Embryonic facial prominence (tissue), 1 donor: ENCODE measurements at regions not wholly inside any gene's neighbourhood (a gene's known extent, or its start where the extent isn't known, plus 50 kb on each side); places are given as distances from the start of the nearest gene placed in this dataset.

ENCODE experiments used
- DNase-seq: peaks from one replicate; pipeline ENCODE4 v3.0.0-alpha.2; 2016; ENCODE audit errors: extremely low spot score

DNA sequence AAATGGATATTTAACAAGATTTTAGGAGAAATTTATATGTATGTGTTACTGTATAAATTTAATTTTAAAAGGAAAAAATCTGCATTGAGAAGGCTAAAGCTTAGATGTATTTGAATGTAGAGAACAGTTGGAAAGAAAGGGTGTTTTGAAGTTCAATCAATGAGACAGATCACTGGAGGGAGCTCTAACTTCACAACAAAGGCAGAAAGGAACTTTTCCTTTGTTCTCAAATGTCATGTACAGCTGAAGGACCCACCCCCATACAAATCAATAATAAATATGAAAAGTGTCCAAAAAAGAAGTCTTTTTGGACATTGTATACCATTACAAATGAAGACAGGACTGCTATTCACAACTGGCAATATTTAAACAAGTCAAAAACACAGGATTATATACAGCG lies 403.4 kb downstream of the DNAJB9 start:
- no peak for DNase-seq

DNA sequence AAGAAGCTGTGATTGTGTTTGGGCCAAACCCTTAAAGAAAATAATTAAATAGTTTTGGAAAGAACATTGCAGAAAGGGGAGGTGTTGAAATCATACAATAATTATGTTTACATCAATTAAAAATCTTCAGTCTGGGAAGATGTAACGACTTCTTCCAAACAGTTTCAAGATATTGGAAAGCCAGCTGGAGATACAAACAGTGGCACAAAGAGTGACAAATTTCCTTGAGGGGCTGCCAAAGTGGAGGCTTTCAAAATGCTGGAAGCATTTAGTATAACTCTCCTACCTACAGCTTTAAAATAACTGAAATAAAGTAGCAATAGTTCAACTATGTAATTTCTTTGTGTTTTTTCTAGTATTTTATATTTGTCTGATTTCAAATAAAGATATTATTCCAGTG lies 405.0 kb downstream of the DNAJB9 start:
- DNase-seq: no peak

DNA sequence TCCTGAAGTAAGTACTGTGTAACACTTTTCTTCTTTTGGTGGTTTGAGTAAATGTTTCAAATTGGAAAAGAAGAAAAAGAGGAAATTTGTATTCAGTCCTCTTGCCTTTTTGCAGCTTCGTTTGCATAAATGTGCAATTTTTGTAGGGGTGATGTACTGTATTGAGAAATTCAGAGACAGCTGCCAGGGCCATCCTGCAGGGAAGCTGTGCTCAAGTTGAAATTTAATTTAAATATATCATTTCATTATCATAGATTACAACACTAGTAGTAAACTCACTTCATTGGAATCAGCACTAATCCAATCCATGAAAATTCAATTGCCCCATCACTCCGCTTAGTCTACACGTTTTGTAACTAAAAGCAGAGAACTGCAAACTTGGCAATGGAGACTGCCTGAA lies 415.4 kb downstream of the DNAJB9 start:
- no peak for DNase-seq

DNA sequence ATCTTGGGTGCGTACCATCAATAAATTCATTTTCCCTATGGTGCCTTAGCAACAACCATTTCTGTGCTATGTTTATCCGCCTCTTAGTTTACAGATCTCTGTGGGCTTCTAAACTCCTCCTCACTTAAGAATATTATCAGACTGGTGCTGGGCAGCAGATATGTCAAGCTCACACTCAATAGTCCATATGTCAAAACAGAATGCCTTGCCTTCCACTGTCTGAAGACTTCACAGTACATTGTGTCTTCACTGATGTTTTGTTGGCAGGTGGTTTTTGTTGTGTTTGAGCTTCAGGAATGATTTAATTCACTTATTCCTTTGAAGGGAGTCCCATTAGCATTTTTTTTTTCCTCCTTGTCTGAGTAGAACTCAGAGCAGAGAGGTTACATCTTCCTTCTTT lies 419.6 kb downstream of the DNAJB9 start:
- DNase-seq: no peak

DNA sequence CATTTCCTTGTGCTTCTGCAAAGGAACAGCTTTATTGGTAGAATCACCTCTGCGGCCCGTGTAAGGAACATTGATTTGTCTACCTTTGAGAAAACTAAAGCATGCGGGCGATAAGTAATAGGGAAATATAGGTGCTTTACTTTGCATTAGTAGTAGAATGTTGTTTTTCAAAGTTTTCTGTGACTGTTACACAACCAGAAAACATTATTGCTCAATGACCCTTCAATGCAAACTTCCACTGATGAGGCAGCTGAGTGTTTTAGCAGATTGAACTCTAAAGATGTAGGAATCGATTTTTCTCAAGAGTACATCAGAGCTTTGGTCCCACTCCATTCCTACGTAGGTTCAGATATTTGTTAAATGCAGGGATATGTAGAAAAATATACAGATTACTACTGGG lies 427.8 kb downstream of the DNAJB9 start:
- no peak for DNase-seq

DNA sequence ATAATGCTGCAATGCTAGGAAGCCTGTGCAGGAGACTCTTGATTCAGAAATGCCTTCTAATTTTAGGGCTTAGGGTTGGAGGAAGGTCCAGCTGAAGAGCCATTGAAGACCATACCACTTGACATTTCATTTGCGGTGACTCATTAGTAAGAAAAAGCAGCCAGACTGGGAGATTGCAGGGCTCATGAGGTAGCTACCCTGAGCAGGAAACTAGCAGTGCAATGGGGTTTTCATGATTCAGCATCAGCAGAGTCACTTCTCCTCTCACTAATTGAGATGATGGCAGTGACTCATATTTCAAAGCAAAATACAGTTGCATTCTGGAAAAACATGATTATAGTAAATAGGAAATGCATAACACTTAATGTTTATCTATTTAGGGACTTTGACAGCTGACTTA lies 434.1 kb downstream of the DNAJB9 start:
- DNase-seq: no peak

DNA sequence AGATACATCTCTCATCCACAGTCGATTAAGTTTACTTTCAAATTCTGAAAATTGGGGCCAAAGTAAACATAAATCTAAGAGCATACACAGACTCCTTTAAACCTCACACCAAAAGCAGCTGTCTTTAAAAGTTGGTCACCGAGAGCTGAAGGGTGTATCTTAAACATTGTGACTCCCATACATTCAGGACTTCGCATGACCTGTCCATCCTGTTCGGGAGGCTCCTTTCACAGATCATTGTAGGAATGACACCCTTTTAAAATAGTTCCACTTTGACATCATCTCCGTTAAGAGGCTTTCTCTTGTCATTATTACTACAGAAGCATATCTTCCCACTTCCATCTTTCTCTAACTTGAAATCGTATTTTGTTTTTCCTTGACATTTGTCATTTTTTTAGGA lies 440.0 kb downstream of the DNAJB9 start:
- no peak for DNase-seq

DNA sequence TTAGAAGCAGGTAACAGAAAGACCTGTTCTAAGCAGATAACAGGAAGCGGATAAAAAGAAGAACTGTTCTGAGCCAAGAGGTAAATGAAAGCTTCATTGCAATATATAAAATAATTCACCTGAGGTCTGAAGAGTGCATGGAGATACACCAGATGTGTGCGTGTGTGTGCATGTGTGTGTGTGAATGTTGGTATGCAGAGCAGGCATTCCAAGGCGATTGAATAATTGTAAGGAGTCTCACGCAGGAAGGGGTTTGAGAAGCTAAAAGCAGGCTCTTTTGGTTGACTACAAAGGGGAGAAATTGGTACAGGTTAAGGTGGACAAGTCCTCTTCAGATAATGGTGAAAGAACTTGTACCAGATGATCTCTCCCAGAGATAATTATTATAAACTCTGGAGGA lies 450.6 kb downstream of the DNAJB9 start:
- DNase-seq: no peak

DNA sequence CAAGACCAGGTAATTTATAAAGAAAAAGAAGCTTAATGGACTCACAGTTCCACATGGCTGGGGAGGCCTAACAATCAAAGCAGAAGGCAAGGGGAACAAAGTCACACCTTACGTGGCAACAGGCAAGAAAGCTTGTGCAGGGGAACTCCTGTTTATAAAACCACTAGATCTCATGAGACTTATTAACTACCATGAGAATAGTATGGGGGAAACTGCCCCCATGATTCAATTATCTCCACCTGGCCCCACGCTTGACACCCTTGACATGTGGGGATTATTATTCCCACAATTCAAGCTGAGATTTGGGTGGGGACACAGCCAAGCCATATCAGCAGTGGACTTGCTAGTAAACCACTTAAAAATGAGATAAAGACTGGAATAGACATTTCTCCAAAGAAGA lies 451.7 kb downstream of the DNAJB9 start:
- no peak for DNase-seq

DNA sequence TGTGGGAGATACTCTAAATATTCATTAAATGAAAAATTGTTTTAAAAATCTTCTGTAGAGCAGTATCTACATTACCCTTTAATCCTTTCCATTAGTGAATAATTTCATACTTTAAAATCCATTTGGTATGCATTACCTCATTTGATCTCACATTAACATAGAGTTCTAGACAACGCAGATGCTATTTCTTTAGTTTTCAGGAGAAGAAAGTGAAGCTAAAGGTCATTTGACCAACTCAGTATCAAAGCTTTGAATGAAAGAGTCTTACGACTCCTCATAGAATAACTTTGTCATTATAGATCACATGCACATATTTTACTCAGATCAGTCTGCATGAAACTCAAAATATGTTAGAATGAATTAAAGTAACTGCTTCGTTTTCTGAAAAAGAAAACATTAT lies 460.2 kb downstream of the DNAJB9 start:
- DNase-seq: no peak

DNA sequence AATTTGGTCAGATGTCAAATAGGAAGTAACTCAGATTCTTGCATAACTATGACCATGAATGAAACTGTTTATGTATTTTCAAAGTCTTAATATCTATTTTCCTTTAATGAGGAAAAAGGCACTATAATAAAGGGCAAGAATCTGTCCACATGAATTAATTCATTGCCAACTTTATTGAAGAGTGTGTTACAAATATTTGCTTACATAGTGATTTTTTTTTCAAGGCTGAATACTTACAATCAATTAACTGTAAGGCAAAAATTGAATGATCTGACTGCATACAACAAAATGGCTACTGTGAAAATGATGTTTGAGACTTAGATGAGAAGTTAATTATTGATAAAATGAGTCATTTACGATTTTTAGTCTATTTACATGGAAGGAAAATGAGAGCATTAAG lies 475.0 kb downstream of the DNAJB9 start:
- DNase-seq: no peak

DNA sequence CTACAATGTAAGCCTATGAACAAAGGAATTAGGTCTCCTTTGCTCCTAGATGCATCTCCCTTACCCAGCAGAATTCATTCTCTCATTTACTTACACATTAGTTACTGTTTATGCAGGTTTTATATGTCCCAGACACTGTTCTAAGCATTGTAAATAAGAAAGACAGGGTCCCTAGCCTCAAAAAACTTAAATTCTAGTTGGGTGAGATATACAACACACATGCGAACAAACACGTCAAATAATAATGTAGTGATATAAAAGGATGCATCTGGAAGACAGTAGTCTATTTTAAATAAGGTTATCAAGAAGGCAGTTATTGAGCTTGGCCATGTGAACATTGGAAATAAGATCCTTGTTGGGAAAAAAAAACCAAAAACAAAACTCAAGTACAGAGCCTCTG lies 479.7 kb downstream of the DNAJB9 start:
- no peak for DNase-seq

DNA sequence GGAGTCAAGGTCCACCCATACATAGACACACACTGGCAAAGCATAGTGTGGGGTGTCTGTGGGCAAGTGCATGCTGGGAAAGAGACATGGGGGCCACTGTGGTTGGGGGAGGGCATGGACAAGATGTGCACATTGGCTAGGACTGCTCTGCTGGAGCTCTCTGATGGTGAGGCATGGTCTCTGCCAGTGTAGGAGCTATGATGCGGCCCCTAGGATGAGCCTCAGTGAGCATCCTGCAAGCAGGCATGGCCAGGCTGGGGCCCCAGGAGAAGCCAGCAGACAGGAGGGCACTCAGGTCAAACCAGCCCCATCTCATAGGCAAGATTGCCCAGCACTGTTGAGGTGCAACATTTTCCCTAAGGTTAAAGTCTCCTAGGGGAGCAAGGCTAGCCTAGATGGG lies 489.4 kb downstream of the DNAJB9 start:
- DNase-seq: no peak

DNA sequence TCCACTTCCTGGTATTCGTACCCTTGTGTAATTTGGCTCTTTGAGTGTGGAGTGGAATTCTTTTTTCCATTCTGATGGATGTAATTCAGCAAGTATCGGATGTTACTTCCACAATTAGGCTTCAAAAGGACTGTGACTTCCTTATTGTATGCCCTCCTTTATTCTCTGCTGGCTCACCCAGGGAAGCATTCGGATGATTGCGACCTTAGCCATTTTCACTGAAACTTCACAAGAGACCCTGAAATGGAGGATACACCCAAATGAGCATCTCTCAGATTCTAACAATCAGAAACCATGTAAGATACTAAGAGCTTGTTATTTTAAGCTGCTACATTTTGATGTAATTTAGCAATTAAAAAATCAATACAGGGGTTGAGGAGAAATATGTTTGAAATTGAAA lies 493.1 kb downstream of the DNAJB9 start:
- no peak for DNase-seq

DNA sequence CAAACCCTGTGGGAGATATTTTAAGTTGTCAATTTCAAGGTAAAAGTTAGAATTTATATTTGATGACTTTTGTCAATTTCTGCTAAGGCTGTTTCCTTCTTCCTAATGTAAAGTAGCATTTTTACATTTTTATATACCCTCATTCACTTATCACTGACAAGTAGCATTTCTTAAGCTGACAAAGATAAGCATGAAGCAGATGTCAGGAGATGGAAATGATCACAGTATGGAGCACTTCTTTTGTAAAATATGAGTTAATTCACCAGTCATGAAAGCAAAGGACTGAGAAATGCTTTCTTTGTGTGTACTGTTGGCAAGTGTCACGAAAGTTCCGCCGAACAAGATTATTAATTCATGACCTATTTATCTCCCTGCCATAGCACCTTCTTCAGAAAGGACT lies 503.9 kb downstream of the DNAJB9 start:
- no peak for DNase-seq

DNA sequence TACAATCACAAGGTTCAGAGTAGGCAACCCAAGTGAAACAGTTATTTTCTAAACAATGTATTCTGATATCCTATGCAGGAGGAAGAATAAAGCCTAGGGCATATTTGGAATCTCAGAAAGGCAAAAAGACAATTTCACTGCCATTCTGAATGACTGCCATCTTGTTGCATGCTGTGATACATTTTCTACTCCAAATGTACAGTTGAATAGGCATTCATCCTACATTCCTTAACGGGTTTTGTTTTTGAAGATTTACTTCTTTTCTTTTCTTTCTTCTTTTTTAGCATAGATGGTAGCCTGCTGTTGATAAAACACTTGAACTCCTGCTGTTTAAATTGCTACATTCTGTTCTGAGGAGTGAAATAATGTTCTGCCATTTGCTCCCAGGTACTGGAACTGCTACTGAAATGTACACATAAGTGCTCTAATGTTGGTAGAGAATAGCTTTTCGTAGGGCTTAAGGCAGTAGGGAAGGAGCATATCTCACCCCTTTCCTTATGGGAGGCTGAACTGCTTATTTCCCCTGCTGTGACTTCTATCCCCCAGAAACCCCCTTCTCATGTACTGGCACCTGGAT lies 506.8 kb downstream of the DNAJB9 start:
- DNase-seq: no peak

DNA sequence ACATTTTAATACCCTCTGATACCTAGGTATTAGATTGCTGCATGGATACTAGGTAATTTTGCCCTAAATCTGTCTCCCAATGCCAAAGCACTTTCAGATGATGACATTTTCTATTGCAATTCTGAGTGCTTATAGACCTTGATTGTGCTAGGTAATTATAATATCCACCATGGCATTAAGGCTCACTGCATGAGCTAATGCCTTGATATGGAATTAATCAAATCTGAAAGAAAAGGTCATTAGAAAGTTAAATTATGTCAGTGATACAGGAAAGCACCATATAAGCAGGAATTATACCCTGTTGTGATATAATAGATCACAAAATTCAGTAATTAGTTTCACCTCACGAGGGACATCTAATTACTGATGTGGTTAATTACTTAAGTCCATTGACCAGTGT lies 521.4 kb downstream of the DNAJB9 start:
- no peak for DNase-seq

DNA sequence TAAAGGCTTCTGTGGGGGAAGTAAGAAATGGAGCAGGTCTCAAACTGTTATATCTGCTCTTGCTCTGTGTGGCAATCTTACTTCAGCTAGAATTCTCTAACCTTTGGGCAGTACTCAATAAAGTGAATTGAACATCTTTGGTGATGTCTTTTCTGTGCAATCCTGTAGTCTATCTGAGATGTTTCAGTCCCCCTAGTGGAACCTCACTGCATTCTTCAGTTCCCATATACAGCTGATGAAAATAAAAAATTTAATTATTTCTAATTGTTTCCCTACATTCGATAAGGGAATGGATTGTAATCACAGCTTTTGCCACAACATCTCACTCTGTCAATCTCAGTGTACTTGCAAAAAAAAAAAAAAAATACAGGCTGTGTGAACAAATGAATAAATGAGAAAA lies 522.6 kb downstream of the DNAJB9 start:
- DNase-seq: no peak

DNA sequence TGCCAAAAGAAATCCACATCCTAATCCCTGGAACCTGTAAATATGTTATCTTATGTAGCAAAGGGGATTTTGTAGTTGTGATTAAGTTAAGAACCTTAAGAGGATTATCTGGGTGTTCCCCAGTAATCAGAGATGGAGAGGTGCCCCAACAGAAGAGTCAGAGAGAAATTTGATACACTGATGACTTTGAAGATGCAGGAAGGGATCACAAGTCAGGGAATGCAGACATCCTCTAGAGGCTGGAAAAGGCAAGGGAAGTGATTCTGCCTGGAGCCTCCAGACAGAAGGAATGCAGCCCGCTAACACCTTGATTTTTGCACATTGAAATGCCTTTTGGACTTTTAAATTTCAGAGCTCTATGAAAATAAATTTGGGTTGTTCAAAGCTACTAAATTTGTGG lies 531.7 kb downstream of the DNAJB9 start:
- DNase-seq: no peak

DNA sequence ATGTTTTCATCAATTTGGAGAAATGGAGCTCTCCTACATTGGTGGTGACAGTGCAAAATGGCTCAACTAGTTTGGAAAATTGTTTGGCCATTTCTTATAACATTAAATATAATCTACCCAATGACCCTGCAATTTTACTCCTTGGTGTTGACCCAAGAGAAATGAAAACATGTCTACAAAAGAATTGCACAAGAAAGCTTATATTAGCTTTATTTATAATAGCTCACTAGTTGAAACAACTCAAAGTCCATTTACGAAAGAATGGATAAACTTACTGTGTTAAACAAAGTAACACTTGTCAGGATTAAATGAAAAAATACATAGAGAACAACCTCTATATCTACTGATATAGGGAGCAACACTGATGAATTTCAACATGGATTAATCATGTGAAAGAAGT lies 539.9 kb downstream of the DNAJB9 start:
- DNase-seq: no peak

DNA sequence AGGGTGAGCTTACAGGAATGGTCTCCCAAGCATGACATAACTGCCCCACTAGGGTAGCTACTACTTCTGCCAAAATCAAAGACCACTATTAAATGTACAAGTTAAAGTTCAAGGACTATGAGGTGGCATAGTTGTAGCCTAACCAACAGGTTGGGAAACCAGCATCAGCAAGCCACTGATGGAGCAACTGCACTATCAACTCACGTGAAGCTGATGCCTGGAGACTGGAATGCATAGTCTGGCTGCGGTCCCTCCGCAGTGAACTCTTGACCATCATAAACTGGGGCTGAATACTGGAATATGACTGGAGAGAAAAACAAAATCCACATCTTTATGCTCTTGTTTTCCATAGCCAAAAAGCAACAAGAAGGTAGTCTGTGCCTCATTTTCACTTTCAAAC lies 541.4 kb downstream of the DNAJB9 start:
- DNase-seq: no peak

DNA sequence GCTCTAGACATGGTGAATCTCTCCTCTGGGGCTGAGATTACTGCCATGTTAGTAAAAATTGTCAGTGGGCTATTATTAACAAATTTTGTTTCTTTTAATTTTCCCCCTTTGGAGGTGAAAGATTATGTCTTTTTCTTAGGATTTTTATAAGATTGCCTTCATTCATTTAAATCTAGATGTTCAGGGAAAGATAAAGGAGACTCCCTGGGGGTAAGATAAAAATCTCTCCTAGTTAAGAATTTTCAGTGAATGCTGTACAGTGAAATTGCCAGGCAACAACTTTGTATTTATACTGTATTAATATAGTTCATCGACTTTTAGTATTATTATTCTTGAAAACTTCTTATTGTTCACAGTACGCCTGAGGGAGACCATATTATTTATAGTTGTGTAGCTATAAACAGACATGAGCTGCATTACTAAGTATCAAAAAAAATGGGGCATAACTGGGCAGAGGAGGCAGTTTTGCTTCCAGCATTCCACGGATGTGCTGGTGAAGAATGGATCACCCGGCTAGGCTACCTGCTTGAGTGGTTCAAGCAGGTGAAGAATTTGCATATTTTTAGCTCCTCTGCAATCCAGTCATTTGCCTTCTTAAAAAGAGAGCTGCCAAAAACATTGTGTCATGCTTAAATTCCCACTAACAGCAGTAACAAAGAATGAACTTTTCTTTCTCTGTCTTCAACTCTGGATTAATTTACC lies 552.1 kb downstream of the DNAJB9 start:
- DNase-seq: no peak

DNA sequence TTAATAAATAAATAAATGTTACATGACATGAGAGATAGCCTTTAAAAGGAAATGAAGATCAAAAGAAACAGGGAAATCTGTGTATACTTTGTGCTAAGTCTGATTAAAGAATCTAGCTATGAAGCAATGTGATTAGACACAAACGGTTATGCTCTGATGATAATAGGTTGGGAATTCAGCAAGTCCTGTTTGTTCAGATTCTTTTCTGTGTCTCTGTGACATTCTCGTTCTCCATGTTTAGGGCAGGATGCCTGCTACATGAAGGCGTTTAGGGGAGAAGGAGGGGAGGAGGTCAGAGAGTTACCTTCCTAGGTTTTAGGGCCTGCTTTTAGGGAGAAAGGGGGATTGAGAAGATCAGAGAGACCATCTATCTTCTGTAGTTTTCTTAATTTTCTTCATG lies 555.3 kb downstream of the DNAJB9 start:
- DNase-seq: no peak

DNA sequence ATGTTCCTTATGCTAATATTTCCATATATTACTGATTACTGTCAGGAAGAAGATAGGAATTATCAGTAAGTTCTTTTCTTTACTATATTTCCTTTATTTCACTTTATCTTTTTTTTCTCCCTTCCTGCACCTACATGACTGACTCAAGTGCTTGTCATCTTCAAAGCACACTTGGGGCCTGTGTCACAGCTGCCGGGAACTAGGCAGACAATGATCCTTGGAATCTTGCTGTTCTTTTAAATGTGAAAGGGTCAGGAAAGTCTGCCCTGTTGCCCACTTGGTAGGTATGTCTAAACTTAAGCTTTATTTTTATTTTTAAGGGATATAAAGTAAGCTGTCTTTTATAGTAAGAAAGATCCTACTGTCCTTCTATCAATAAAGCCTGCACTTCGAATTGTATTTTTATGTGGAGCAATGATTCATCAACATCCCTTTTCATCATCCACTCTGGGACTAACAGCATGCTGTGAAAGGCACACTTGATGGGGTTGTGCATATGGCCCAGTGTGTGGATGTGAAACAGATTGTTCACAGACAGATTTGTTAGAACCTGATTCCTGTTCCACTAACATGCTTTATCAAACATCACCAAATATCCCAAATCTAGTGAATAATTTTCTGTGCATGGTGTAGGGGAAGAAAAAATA lies 556.9 kb downstream of the DNAJB9 start:
- DNase-seq: no peak
